Prostate gland (tissue), 2 donors: ENCODE measurements at regions not wholly inside any gene's neighbourhood (a gene's known extent, or its start where the extent isn't known, plus 50 kb on each side); places are given as distances from the start of the nearest gene placed in this dataset.

Source experiments
- DNase-seq: peaks from one replicate; pipeline ENCODE4 v3.0.0-alpha.2; 2019; ENCODE audit warnings: low spot score
- H3K27ac ChIP-seq, 2 donors: fragments of 200-600 bp; sonication (generic); 2 replicates each; pipeline ENCODE4 v1.5.1; 2017 to 2019
- H3K27me3 ChIP-seq: fragments of 200-600 bp; sonication (generic); replicated peaks from 2 replicates; pipeline ENCODE4 v1.5.1; 2019; ENCODE audit not compliant: insufficient read depth
- H3K36me3 ChIP-seq, 2 donors: fragments of 200-600 bp; sonication (generic); 1 replicate in 1 of 2; 2 replicates in 1 of 2; pipeline versions ENCODE4 v1.5.1 to v1.8.1; 2017 to 2019
- H3K4me1 ChIP-seq: fragments of 200-600 bp; sonication (generic); replicated peaks from 2 replicates; pipeline ENCODE4 v1.5.1; 2019
- H3K4me3 ChIP-seq, 2 donors: fragments of 200-600 bp; sonication (generic); 2 replicates each; pipeline ENCODE4 v1.5.1; 2017 to 2019
- H3K9me3 ChIP-seq: fragments of 200-600 bp; sonication (generic); 2 replicates; pipeline ENCODE4 v1.5.1; 2017
- POLR2A ChIP-seq: fragments of 450-650 bp; IDR thresholded peaks from one replicate; pipeline ENCODE4 v1.6.1; 2016; ENCODE audit warnings: antibody characterized with exemption, mild to moderate bottlenecking
- POLR2AphosphoS5 ChIP-seq: sonication (generic); formaldehyde crosslinking; IDR thresholded peaks from one replicate; pipeline ENCODE4 v1.6.1; 2017; ENCODE audit warnings: antibody characterized with exemption
- WGBS: methylation state at CpG from one replicate; pipeline ENCODE4 v1.1.5; 2018; 5-methylcytosine and 5-hydroxymethylcytosine counted together
- intact Hi-C: fragments of 100-400 bp; cut with DNase I; formaldehyde crosslinking; loops from one replicate; pipeline ENCODE4 v1.14.2; 2022
- TF ChIP-seq, protein P1 (sequence below), 4 experiments: fragments of 200-600 bp in 2 of 4; fragments of 450-650 bp in 2 of 4; sonication (generic) in 2 of 4; IDR thresholded peaks; 1 replicate in 3 of 4; 2 replicates in 1 of 4; pipeline ENCODE4 v1.5.1; 2016 to 2019; ENCODE audit warnings: antibody characterized with exemption in 4 of 4, mild to moderate bottlenecking in 2 of 4, moderate library complexity in 2 of 4

DNA sequence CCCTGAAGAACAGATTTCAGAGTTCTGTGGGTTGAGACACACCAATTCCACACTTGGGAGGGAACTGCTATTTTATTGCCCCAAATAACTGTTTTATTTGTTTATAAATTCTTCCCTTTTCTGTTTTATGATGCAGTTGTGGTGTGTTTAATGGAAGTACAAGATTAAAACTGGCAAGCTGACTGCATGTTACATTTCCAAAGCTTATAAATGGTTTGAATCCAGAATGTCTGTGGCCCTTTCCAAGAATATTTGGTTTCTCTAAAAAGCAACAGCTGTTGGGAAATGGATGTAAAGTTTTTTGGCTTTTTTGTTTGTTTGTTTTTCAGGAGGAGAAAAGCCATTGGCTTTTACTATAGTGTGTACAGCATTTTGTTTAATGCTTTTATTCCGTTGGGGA lies 234.5 kb downstream of the MTX2 start:
- Histone ChIP-seq H3K4me3 (no peak overlapping the region), H3K9me3 (no peaks in the 10 kb centered on the region), H3K27ac (no peak overlapping the region), H3K4me1 (no peaks in the 10 kb centered on the region), H3K36me3 (no peaks in the 10 kb centered on the region), H3K27me3 (peaks cover 8% of the 10 kb centered on the region)
- TF ChIP-seq, protein P1, sequence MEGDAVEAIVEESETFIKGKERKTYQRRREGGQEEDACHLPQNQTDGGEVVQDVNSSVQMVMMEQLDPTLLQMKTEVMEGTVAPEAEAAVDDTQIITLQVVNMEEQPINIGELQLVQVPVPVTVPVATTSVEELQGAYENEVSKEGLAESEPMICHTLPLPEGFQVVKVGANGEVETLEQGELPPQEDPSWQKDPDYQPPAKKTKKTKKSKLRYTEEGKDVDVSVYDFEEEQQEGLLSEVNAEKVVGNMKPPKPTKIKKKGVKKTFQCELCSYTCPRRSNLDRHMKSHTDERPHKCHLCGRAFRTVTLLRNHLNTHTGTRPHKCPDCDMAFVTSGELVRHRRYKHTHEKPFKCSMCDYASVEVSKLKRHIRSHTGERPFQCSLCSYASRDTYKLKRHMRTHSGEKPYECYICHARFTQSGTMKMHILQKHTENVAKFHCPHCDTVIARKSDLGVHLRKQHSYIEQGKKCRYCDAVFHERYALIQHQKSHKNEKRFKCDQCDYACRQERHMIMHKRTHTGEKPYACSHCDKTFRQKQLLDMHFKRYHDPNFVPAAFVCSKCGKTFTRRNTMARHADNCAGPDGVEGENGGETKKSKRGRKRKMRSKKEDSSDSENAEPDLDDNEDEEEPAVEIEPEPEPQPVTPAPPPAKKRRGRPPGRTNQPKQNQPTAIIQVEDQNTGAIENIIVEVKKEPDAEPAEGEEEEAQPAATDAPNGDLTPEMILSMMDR (IDR thresholded peaks at IDR 0.05), result no peak
- TF ChIP-seq POLR2AphosphoS5 (no peak), POLR2A (no peak)
- intact Hi-C loops, result no loop called here
- 17% methylated on average over 1 of the region's 1 CpG for WGBS
- no peak for DNase-seq

DNA sequence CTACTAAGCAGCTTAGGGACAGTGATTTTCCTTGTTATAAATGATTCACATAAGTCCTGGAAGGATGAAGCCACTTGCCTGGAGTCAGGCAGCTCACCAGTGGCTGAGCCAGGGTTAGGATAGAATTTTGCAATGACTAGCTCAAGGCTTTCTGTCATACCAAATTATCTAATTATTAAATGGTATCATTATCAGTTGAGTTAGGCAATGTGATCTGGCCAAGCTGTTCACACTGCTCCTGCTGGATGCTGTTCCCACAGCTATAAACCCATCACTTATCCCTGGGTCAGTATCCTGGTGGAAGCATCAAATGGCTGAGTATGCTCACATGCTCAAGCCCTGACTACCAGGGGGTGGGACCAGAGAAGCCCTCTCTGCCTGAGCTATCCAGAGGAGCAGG lies 235.2 kb downstream of the MTX2 start:
- H3K36me3 ChIP-seq, result no peaks in the 10 kb centered on the region
- no peak overlapping the region for H3K4me3 ChIP-seq
- no peaks in the 10 kb centered on the region for H3K4me1 ChIP-seq
- no peak for DNase-seq
- TF ChIP-seq, protein P1 (IDR thresholded peaks at IDR 0.05), result no peak
- TF ChIP-seq POLR2AphosphoS5, result no peak
- no peak for TF ChIP-seq POLR2A
- no peak overlapping the region for H3K27ac ChIP-seq
- intact Hi-C loops, result no loop called here
- H3K27me3 ChIP-seq, result peaks cover 8% of the 10 kb centered on the region
- no peaks in the 10 kb centered on the region for H3K9me3 ChIP-seq

DNA sequence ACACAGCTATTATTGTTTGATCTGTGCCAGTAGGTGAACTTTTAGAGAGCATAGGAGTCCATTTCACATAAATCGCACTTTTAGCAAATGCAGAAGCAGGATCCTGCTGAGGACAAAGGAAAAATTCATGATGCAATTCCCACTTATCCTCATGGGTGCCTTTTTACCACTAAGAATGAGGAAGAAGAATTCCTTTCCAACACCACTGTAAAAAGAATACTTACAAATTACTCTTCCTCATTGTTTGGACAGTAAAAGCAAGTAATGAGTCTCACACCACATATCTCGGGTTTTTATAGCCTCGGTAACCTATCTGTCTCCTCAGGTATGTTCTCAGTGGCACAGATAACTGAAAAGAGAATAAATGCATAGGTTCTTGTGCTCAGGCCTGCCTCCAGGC lies 238.5 kb downstream of the MTX2 start:
- Histone ChIP-seq H3K27ac (no peak overlapping the region), H3K4me1 (no peaks in the 10 kb centered on the region), H3K9me3 (no peaks in the 10 kb centered on the region), H3K4me3 (no peak overlapping the region), H3K36me3 (no peaks in the 10 kb centered on the region), H3K27me3 (peaks cover 8% of the 10 kb centered on the region)
- intact Hi-C loops, result no loop called here
- 71% methylated on average over 3 of the region's 3 CpGs for WGBS
- TF ChIP-seq POLR2A, result no peak
- TF ChIP-seq, protein P1 (IDR thresholded peaks at IDR 0.05), result no peak
- no peak for TF ChIP-seq POLR2AphosphoS5
- DNase-seq, result no peak

DNA sequence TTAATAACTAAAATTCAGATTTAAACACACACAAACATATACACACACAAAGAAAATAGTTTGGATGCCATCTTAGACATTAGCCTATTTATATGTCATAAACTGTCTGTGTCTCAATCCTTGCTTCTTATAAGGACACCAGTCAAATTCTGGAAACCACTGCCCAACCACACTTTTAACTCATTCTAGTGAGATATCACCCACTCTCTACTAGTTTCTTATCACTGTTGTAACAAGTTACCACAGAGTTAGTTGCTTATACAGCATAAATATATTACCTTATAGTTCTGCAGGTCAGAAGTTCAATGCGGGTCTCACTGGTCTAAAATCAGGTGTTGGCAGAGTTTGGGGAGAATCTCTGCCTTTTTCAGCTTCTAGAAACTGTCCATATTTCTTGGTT lies 239.1 kb downstream of the MTX2 start:
- H3K9me3 ChIP-seq, result no peaks in the 10 kb centered on the region
- intact Hi-C loops, result no loop called here
- no peak overlapping the region for H3K27ac ChIP-seq

More for the DNA sequence above, 239.1 kb downstream of the MTX2 start:
- no peak for DNase-seq
- TF ChIP-seq POLR2AphosphoS5, result no peak
- no peak for TF ChIP-seq POLR2A
- TF ChIP-seq, protein P1 (IDR thresholded peaks at IDR 0.05), result no peak
- H3K4me3 ChIP-seq, result no peak overlapping the region
- no peaks in the 10 kb centered on the region for H3K36me3 ChIP-seq
- 100% methylated on average over 1 of the region's 1 CpG for WGBS
- no peaks in the 10 kb centered on the region for H3K4me1 ChIP-seq
- H3K27me3 ChIP-seq, result peaks cover 8% of the 10 kb centered on the region
